K562 (cell line): ENCODE measurements at regions not wholly inside any gene's neighbourhood (a gene's known extent, or its start where the extent isn't known, plus 50 kb on each side); places are given as distances from the start of the nearest gene placed in this dataset.

ENCODE experiments used
- ATAC-seq: fragments of 200-7000 bp; cut with Tn5 transposase; 3 replicates; pipeline ENCODE4 v1.9.1; 2020; ENCODE audit warnings: moderate library complexity
- BruUV-seq: library from RNA; stranded (reverse); fragments of 400-500 nt; replicated peaks from 2 replicates; lab custom pipeline; 2021; lab: Mats Ljungman, UMichigan
- CTCF ChIA-PET: fragments of 300-600 bp; formaldehyde crosslinking; extraction: SDS; loops from one replicate; lab custom pipeline; 2021; ENCODE audit warnings: low intra/inter-chr PET ratio; lab: Yijun Ruan, JAX
- POLR2A ChIA-PET: fragments of 300-600, 350-650 bp; sonication (Branson Sonifier 250); formaldehyde crosslinking; extraction: SDS; loops from one replicate; lab custom pipeline; 2021; ENCODE audit warnings: antibody characterized with exemption, inconsistent platforms; lab: Yijun Ruan, JAX
- DNase-seq, 4 experiments: peaks; one replicate each; pipeline versions ENCODE4 v3.0.0 to v3.0.0-alpha.2; 2011 to 2018; ENCODE audit warnings: low spot score in 3 of 4, mixed read lengths in 3 of 4; ENCODE audit errors: extremely low read depth in 1 of 4
- FAIRE-seq: peaks from 2 replicates; lab custom pipeline; 2011; peaks lifted over from hg19 to GRCh38; lab: Jason Lieb, UNC
- H2AFZ ChIP-seq: 2 replicates; pipeline ENCODE4 v1.6.0; 2011; ENCODE audit warnings: low read depth, low read length, control low read depth, inconsistent platforms
- H3K27ac ChIP-seq: fragments of 200-600 bp; 3 replicates; pipeline ENCODE4 v1.8.0; 2011; ENCODE audit warnings: low read depth, mild to moderate bottlenecking, control low read depth, inconsistent platforms, low read length, moderate library complexity, mixed read lengths; ENCODE audit errors: extremely low read depth
- H3K27me3 ChIP-seq, 2 experiments: fragments of 300-600 bp in 1 of 2; 2 replicates in 1 of 2; 3 replicates in 1 of 2; pipeline versions ENCODE4 v1.6.0 to v1.8.0; 2011; ENCODE audit warnings: inconsistent platforms in 2 of 2, low read length in 2 of 2, mild to moderate bottlenecking in 1 of 2, mixed read lengths in 1 of 2, moderate library complexity in 1 of 2; ENCODE audit not compliant: control insufficient read depth in 2 of 2, insufficient read depth in 2 of 2
- H3K36me3 ChIP-seq: fragments of 300-600 bp; 3 replicates; pipeline ENCODE4 v1.8.0; 2011; ENCODE audit warnings: mild to moderate bottlenecking, low read length, inconsistent platforms; ENCODE audit not compliant: control insufficient read depth, insufficient read depth
- H3K4me1 ChIP-seq, 2 experiments: fragments of 200-600 bp in 1 of 2; replicated peaks in 1 of 2; 2 replicates in 1 of 2; 3 replicates in 1 of 2; pipeline versions ENCODE4 v1.5.1 to v1.8.0; 2011; ENCODE audit warnings: inconsistent platforms in 2 of 2, low read length in 2 of 2, mild to moderate bottlenecking in 1 of 2, mixed read lengths in 1 of 2, moderate library complexity in 1 of 2; ENCODE audit not compliant: control insufficient read depth in 2 of 2, insufficient read depth in 2 of 2
- H3K4me2 ChIP-seq: 2 replicates; pipeline ENCODE4 v1.6.1; 2011; ENCODE audit warnings: low read length, control low read depth, inconsistent platforms, mixed read lengths; ENCODE audit not compliant: insufficient read depth
- H3K4me3 ChIP-seq: fragments of 200-600 bp; sonication (generic), shearing (Covaris generic); 2 replicates; pipeline ENCODE4 v1.5.1; 2016; ENCODE audit warnings: control low read depth, inconsistent platforms
- H3K79me2 ChIP-seq: fragments of 200-600 bp; 3 replicates; pipeline ENCODE4 v1.8.0; 2011; ENCODE audit warnings: low read length, inconsistent platforms; ENCODE audit not compliant: control insufficient read depth, insufficient read depth
- H3K9ac ChIP-seq, 2 experiments: 2 replicates each; pipeline versions ENCODE4 v1.6.0 to v1.6.1; 2011; ENCODE audit warnings: low read depth in 2 of 2, low read length in 2 of 2, control low read depth in 1 of 2, inconsistent platforms in 1 of 2, mild to moderate bottlenecking in 1 of 2, mixed read lengths in 1 of 2; ENCODE audit not compliant: insufficient read depth in 1 of 2
- H3K9me1 ChIP-seq: one replicate; pipeline ENCODE4 v1.6.0; 2011; ENCODE audit warnings: inconsistent platforms, mild to moderate bottlenecking, low read length, moderate library complexity; ENCODE audit not compliant: control insufficient read depth, insufficient read depth
- H3K9me3 ChIP-seq: replicated peaks from 2 replicates; pipeline ENCODE4 v1.5.1; 2011; ENCODE audit warnings: low read depth, low read length, inconsistent platforms; ENCODE audit not compliant: control insufficient read depth, insufficient read depth
- H4K20me1 ChIP-seq: replicated peaks from 2 replicates; pipeline ENCODE4 v1.6.1; 2011; ENCODE audit warnings: low read length, inconsistent platforms, mixed read lengths; ENCODE audit not compliant: control insufficient read depth, insufficient read depth
- ETS2 ChIP-seq: IDR thresholded peaks from 2 replicates; pipeline ENCODE4 v1.6.1; 2016; ENCODE audit warnings: borderline replicate concordance, missing genetic modification characterization, mild to moderate bottlenecking, moderate library complexity, missing compliant biosample characterization; ENCODE audit not compliant: poor library complexity, severe bottlenecking
- ETV6 ChIP-seq, 3 experiments: fragments of 150-350 bp in 1 of 3; sonication (generic) in 1 of 3; formaldehyde crosslinking in 1 of 3; IDR thresholded peaks; 2 replicates each; pipeline versions ENCODE4 v1.6.1 to v1.8.0; 2014 to 2022; ENCODE audit warnings: borderline replicate concordance in 2 of 3, low read depth in 2 of 3, antibody characterized with exemption in 1 of 3, low read length in 1 of 3, mild to moderate bottlenecking in 1 of 3, missing genetic modification reagents in 1 of 3
- FOXP1 ChIP-seq: sonication (generic); formaldehyde crosslinking; IDR thresholded peaks from 2 replicates; pipeline ENCODE4 v1.8.0; 2022; ENCODE audit warnings: mild to moderate bottlenecking, missing genetic modification reagents
- MCM7 ChIP-seq, 2 experiments: fragments of 450-650 bp; IDR thresholded peaks; 2 replicates each; pipeline ENCODE4 v1.6.1; 2016 to 2018
- NBN ChIP-seq: fragments of 450-650 bp; IDR thresholded peaks from 2 replicates; pipeline ENCODE4 v1.6.1; 2016; ENCODE audit warnings: low read depth, mild to moderate bottlenecking
- NCOA6 ChIP-seq: fragments of 450-650 bp; IDR thresholded peaks from 2 replicates; pipeline ENCODE4 v1.6.1; 2017; ENCODE audit warnings: mild to moderate bottlenecking
- PHB ChIP-seq: fragments of 250-450 bp; sonication (Bioruptor Pico); IDR thresholded peaks from 2 replicates; pipeline ENCODE4 v1.5.0; 2021
- PRMT5 ChIP-seq: sonication (generic); formaldehyde crosslinking; IDR thresholded peaks from 2 replicates; pipeline ENCODE4 v1.5.0; 2020; ENCODE audit warnings: missing genetic modification reagents
- RBM25 ChIP-seq: fragments of 200-400 bp; formaldehyde crosslinking; IDR thresholded peaks from 2 replicates; pipeline ENCODE4 v1.6.1; 2018; ENCODE audit warnings: low read length, low read depth, moderate library complexity; ENCODE audit not compliant: severe bottlenecking
- SUPT5H ChIP-seq: fragments of 450-650 bp; IDR thresholded peaks from 2 replicates; pipeline ENCODE4 v1.6.1; 2016
- ZFP1 ChIP-seq: fragments of 450-650 bp; formaldehyde crosslinking; IDR thresholded peaks from 2 replicates; pipeline ENCODE4 v1.4.0; 2020; ENCODE audit warnings: mild to moderate bottlenecking, mixed read lengths
- ZNF184 ChIP-seq: sonication (generic); formaldehyde crosslinking; IDR thresholded peaks from 2 replicates; pipeline ENCODE4 v1.5.0; 2020; ENCODE audit warnings: missing genetic modification reagents
- in situ Hi-C: fragments of 300-500 bp; cut with MboI; formaldehyde crosslinking; loops from 4 replicates; pipeline ENCODE4 v1.15.0; 2018; ENCODE audit warnings: inconsistent platforms, mixed read lengths
- intact Hi-C: fragments of 100-400 bp; cut with micrococcal nuclease; formaldehyde crosslinking; loops from 2 replicates; pipeline ENCODE4 v1.14.2; 2022
- TF ChIP-seq, protein P1 (sequence below): sonication (generic); formaldehyde crosslinking; IDR thresholded peaks from 2 replicates; pipeline ENCODE4 v1.8.0; 2022; ENCODE audit warnings: missing genetic modification reagents, mild to moderate bottlenecking, borderline replicate concordance
- TF ChIP-seq, protein P2 (sequence below): fragments of 450-650 bp; formaldehyde crosslinking; IDR thresholded peaks from 2 replicates; pipeline ENCODE4 v1.4.0; 2022; ENCODE audit warnings: missing genetic modification characterization
- TF ChIP-seq, protein P3 (sequence below), 2 experiments: fragments of 450-650 bp; conservative IDR thresholded peaks; 2 replicates each; pipeline ENCODE4 v1.6.1; 2017; ENCODE audit warnings: mild to moderate bottlenecking in 2 of 2, moderate library complexity in 2 of 2
- TF ChIP-seq, protein P4 (sequence below): fragments of 450-650 bp; IDR thresholded peaks from 2 replicates; pipeline ENCODE4 v1.6.1; 2018; ENCODE audit warnings: mild to moderate bottlenecking, low read depth; ENCODE audit not compliant: partially characterized antibody

DNA sequence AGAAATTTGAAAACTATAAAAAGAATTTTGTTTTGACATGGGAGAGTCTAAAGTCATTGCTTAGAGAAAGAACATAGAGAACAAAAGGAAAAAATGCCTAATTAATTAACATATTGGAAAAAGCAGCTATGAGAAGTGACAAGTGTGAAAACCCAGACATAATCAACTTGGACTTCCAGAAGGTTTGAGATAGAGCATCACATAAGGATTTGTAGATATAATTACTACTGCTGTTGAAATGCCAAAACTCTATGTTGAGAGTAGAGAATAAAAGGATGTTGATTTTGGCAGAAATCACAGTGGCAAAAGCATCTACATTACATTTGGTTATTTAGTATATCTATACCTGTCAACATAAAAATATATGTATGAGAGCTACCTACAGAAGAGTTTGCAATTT lies 135.1 kb downstream of the SLC41A2 start:
- intact Hi-C loops (loop anchor here (10.0 kb wide), 4 partner anchors 158 to 368 kb away; partner anchors contain the start of gene CHST11), in situ Hi-C loops (no loop called here)
- Histone ChIP-seq H3K4me1 (peaks cover 4 to 6% of the 10 kb centered on the region in 2 experiments; a peak in 4 of 5 replicates), H3K4me3 (no peak overlapping the region), H3K9me1 (no peaks in the 10 kb centered on the region), H3K79me2 (no peaks in the 10 kb centered on the region), H3K27me3 (no peaks in the 10 kb centered on the region), H3K4me2 (no peak overlapping the region), H3K36me3 (no peaks in the 10 kb centered on the region), H4K20me1 (no peaks in the 10 kb centered on the region), H3K9me3 (peaks cover 2% of the 10 kb centered on the region; the same call in 1 of the 2 replicates), H3K9ac (no peak overlapping the region), H2AFZ (no peak overlapping the region), H3K27ac (no peak overlapping the region)
- ATAC-seq, result no peak
- ChIA-PET POLR2A (no interaction called here), CTCF (interaction anchor here (0.5 kb wide), 1 partner anchor 443 kb away, joined by 5 read pairs; no protein-coding TSS in a partner anchor)
- DNase-seq, result no peak
- BruUV-seq, result no TSS peak
- FAIRE-seq, result no peak
- TF ChIP-seq NBN (no peak), SUPT5H (no peak), PRMT5 (CRISPR knock-in tag) (no peak), ZFP1 (CRISPR knock-in tag) (no peak), ZNF184 (CRISPR knock-in tag) (no peak), ETS2 (tag) (no peak), FOXP1 (no peak), PHB (CRISPR knock-in tag) (no peak), NCOA6 (no peak), RBM25 (no peak), MCM7 (IDR thresholded peaks at IDR 0.05) (no peak), ETV6 (IDR thresholded peaks at IDR 0.05; ENCODE audit: borderline replicate concordance in 1 of 2, low read depth in 2 of 2, low read length in 1 of 2) (no peak), ETV6 (CRISPR knock-in tag; IDR thresholded peaks at IDR 0.05; ENCODE audit: borderline replicate concordance) (no peak)
- TF ChIP-seq, protein P1, sequence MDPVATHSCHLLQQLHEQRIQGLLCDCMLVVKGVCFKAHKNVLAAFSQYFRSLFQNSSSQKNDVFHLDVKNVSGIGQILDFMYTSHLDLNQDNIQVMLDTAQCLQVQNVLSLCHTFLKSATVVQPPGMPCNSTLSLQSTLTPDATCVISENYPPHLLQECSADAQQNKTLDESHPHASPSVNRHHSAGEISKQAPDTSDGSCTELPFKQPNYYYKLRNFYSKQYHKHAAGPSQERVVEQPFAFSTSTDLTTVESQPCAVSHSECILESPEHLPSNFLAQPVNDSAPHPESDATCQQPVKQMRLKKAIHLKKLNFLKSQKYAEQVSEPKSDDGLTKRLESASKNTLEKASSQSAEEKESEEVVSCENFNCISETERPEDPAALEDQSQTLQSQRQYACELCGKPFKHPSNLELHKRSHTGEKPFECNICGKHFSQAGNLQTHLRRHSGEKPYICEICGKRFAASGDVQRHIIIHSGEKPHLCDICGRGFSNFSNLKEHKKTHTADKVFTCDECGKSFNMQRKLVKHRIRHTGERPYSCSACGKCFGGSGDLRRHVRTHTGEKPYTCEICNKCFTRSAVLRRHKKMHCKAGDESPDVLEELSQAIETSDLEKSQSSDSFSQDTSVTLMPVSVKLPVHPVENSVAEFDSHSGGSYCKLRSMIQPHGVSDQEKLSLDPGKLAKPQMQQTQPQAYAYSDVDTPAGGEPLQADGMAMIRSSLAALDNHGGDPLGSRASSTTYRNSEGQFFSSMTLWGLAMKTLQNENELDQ (CRISPR knock-in tag), result no peak
- TF ChIP-seq, protein P2, sequence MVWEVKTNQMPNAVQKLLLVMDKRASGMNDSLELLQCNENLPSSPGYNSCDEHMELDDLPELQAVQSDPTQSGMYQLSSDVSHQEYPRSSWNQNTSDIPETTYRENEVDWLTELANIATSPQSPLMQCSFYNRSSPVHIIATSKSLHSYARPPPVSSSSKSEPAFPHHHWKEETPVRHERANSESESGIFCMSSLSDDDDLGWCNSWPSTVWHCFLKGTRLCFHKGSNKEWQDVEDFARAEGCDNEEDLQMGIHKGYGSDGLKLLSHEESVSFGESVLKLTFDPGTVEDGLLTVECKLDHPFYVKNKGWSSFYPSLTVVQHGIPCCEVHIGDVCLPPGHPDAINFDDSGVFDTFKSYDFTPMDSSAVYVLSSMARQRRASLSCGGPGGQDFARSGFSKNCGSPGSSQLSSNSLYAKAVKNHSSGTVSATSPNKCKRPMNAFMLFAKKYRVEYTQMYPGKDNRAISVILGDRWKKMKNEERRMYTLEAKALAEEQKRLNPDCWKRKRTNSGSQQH (CRISPR knock-in tag), result no peak
- TF ChIP-seq, protein P3, sequence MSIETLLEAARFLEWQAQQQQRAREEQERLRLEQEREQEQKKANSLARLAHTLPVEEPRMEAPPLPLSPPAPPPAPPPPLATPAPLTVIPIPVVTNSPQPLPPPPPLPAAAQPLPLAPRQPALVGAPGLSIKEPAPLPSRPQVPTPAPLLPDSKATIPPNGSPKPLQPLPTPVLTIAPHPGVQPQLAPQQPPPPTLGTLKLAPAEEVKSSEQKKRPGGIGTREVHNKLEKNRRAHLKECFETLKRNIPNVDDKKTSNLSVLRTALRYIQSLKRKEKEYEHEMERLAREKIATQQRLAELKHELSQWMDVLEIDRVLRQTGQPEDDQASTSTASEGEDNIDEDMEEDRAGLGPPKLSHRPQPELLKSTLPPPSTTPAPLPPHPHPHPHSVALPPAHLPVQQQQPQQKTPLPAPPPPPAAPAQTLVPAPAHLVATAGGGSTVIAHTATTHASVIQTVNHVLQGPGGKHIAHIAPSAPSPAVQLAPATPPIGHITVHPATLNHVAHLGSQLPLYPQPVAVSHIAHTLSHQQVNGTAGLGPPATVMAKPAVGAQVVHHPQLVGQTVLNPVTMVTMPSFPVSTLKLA (conservative IDR thresholded peaks at IDR 0.05), result no peak
- TF ChIP-seq, protein P4, sequence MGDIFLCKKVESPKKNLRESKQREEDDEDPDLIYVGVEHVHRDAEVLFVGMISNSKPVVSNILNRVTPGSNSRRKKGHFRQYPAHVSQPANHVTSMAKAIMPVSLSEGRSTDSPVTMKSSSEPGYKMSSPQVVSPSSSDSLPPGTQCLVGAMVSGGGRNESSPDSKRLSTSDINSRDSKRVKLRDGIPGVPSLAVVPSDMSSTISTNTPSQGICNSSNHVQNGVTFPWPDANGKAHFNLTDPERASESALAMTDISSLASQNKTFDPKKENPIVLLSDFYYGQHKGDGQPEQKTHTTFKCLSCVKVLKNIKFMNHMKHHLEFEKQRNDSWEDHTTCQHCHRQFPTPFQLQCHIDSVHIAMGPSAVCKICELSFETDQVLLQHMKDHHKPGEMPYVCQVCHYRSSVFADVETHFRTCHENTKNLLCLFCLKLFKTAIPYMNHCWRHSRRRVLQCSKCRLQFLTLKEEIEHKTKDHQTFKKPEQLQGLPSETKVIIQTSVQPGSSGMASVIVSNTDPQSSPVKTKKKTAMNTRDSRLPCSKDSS, result no peak
